CD8-positive, alpha-beta memory T cell (primary cell): ENCODE measurements at regions not wholly inside any gene's neighbourhood (a gene's known extent, or its start where the extent isn't known, plus 50 kb on each side); places are given as distances from the start of the nearest gene placed in this dataset.
A peak's percentile ranks its signal among the peaks of the same experiment; 100 is the strongest.
"Not testable (repeated sequence)": the region's sequence is repeated elsewhere in the genome, so short reads cannot be mapped to it uniquely, and the experiment has no call there.

ENCODE experiments used
- CTCF ChIA-PET: fragments of 350-600 bp; sonication (Branson Sonifier 250); formaldehyde crosslinking; loops from one replicate; lab custom pipeline; 2021; ENCODE audit warnings: antibody characterized with exemption; lab: Charles Lee
- POLR2A ChIA-PET: fragments of 350-600 bp; sonication (Branson Sonifier 250); formaldehyde crosslinking; loops from one replicate; lab custom pipeline; 2021; ENCODE audit warnings: antibody characterized with exemption; lab: Charles Lee
- DNase-seq, 5 donors: peaks; one replicate each; pipeline versions ENCODE4 v3.0.0 to v3.0.0-alpha.2; 2020 to 2022; ENCODE audit warnings: mixed read lengths in 1 of 5
- H3K27ac ChIP-seq: one replicate; pipeline ENCODE4 v1.7.0; 2013; ENCODE audit warnings: low read depth, mild to moderate bottlenecking, low read length, moderate library complexity
- H3K27me3 ChIP-seq: 2 replicates; pipeline ENCODE4 v1.7.0; 2013; ENCODE audit warnings: low read length, mild to moderate bottlenecking; ENCODE audit not compliant: insufficient read depth, poor library complexity, severe bottlenecking
- H3K36me3 ChIP-seq: 2 replicates; pipeline ENCODE4 v1.7.0; 2013; ENCODE audit warnings: mild to moderate bottlenecking, low read length, moderate library complexity; ENCODE audit not compliant: insufficient read depth
- H3K4me1 ChIP-seq: 2 replicates; pipeline ENCODE4 v1.7.0; 2013; ENCODE audit warnings: mild to moderate bottlenecking, low read length, moderate library complexity; ENCODE audit not compliant: insufficient read depth
- H3K4me3 ChIP-seq: 2 replicates; pipeline ENCODE4 v1.7.0; 2013; ENCODE audit warnings: mild to moderate bottlenecking, low read length
- H3K9me3 ChIP-seq: 2 replicates; pipeline ENCODE4 v1.7.0; 2013; ENCODE audit warnings: mild to moderate bottlenecking, low read length
- H3K27ac Mint-ChIP-seq, 8 donors: one replicate each; pipeline ENCODE4 v1.8.0; 2020 to 2021; ENCODE audit warnings: mixed read lengths in 8 of 8, mild to moderate bottlenecking in 6 of 8, inconsistent platforms in 3 of 8, moderate library complexity in 3 of 8
- H3K27me3 Mint-ChIP-seq, 2 donors: one replicate each; pipeline ENCODE4 v1.8.0; 2020 to 2021; ENCODE audit warnings: mixed read lengths in 2 of 2, mild to moderate bottlenecking in 1 of 2, moderate library complexity in 1 of 2
- H3K36me3 Mint-ChIP-seq, 3 donors: one replicate each; pipeline ENCODE4 v1.8.0; 2020 to 2021; ENCODE audit warnings: mixed read lengths in 3 of 3, inconsistent platforms in 1 of 3, mild to moderate bottlenecking in 1 of 3
- H3K4me1 Mint-ChIP-seq, 3 donors: one replicate each; pipeline ENCODE4 v1.8.0; 2020 to 2021; ENCODE audit warnings: mixed read lengths in 3 of 3, inconsistent platforms in 1 of 3, mild to moderate bottlenecking in 1 of 3
- H3K4me3 Mint-ChIP-seq, 7 donors: one replicate each; pipeline ENCODE4 v1.8.0; 2020 to 2021; ENCODE audit warnings: mixed read lengths in 7 of 7, mild to moderate bottlenecking in 6 of 7, moderate library complexity in 4 of 7, inconsistent platforms in 2 of 7
- H3K9me3 Mint-ChIP-seq, 5 donors: one replicate each; pipeline ENCODE4 v1.8.0; 2020 to 2022; ENCODE audit warnings: mixed read lengths in 5 of 5, mild to moderate bottlenecking in 3 of 5, moderate library complexity in 2 of 5, inconsistent platforms in 1 of 5

GRCh38 chr14:28196878-28197277 is 569.7 kb upstream of the FOXG1 start:
- Mint-ChIP-seq H3K36me3 (no peaks in the 10 kb centered on the region), H3K4me3 (no peak overlapping the region), H3K4me1 (no peaks in the 10 kb centered on the region), H3K9me3 (peaks cover 3 to 23% (median 10%) of the 10 kb centered on the region in 5 donors), H3K27ac (no peak overlapping the region), H3K27me3 (no peaks in the 10 kb centered on the region)
- Histone ChIP-seq H3K4me3 (no peak overlapping the region), H3K4me1 (no peaks in the 10 kb centered on the region), H3K36me3 (no peaks in the 10 kb centered on the region), H3K9me3 (no peaks in the 10 kb centered on the region), H3K27ac (no peak overlapping the region), H3K27me3 (no peaks in the 10 kb centered on the region)
- CTCF ChIA-PET = no interaction called here
- no peak for DNase-seq
- POLR2A ChIA-PET = no interaction called here

DNA sequence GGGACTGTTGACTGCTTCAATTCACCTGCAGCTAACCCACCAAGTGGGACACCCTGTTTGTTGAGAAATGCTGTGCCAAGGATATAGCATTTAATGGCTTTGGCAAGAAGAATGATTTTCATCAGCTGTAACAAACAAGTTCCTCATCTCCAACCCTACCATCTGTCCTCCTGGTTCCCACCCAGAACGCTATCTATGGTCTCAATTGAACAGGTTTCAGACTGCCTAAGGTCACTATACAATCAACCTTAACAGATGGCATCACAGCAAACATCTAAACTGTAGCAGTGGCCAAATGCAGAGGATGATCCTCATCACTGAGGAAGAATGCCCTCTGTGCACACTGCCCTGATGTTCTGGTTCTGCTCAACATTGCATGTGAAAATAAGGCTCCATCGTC is 546.2 kb upstream of the FOXG1 start:
- Histone ChIP-seq H3K9me3 (peaks cover 7% of the 10 kb centered on the region), H3K27ac (no peak overlapping the region), H3K36me3 (no peaks in the 10 kb centered on the region), H3K27me3 (no peaks in the 10 kb centered on the region), H3K4me3 (no peak overlapping the region), H3K4me1 (no peaks in the 10 kb centered on the region)
- Mint-ChIP-seq H3K9me3 (peaks cover 2 to 25% (median 18%) of the 10 kb centered on the region in 5 donors), H3K27me3 (no peaks in the 10 kb centered on the region), H3K27ac (no peak overlapping the region), H3K4me1 (no peaks in the 10 kb centered on the region), H3K36me3 (no peaks in the 10 kb centered on the region), H3K4me3 (no peak overlapping the region)
- ChIA-PET CTCF (no interaction called here), POLR2A (no interaction called here)
- no peak for DNase-seq

DNA sequence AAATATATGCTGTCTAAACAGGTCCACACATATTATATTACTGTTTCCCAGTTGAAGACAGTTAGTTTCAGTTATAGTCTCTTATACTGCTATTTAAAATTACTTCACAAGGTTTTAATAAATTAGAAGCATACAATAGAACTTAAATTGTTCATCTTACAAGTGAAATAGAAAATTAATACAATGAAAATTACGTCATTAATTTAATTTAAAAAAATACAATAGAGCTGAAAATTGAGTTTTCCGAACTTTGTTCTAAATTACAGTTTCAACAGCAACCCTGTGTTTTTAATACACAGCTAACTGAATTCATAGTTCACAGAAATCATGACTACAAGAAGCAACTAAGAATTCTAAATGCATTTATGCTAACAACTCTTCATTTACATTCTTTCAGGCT is 525.7 kb upstream of the FOXG1 start:
- no peak overlapping the region for H3K27ac ChIP-seq
- Mint-ChIP-seq H3K36me3 (no peaks in the 10 kb centered on the region), H3K4me1 (no peaks in the 10 kb centered on the region), H3K27ac (no peak overlapping the region), H3K27me3 (no peaks in the 10 kb centered on the region), H3K9me3 (peaks cover 11 to 26% (median 19%) of the 10 kb centered on the region in 5 donors), H3K4me3 (no peak overlapping the region)
- no peak for DNase-seq
- H3K27me3 ChIP-seq = no peaks in the 10 kb centered on the region
- H3K4me3 ChIP-seq = no peak overlapping the region
- H3K36me3 ChIP-seq = no peaks in the 10 kb centered on the region
- ChIA-PET CTCF (no interaction called here), POLR2A (no interaction called here)
- H3K9me3 ChIP-seq = no peaks in the 10 kb centered on the region
- H3K4me1 ChIP-seq = no peaks in the 10 kb centered on the region

DNA sequence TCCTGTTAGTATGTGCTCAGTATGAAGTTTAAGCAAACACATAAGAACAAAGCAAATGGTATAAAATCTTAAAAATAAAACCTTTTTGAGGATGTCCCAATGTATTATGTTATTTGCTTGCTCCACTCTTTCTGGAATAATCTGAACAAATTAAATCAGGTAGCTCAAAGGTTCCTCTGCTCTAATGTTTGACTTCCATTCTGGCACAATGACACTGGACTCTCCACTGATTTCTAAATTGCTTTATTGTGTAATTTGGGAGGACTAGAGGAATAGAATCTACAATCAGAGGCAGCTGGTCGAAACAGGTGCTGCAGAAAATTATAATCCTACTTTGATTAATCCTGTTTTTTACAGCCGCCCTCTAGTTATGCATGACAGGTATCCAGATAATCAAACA is 523.7 kb upstream of the FOXG1 start:
- CTCF ChIA-PET = no interaction called here
- no peak overlapping the region for H3K27ac Mint-ChIP-seq
- no peak for DNase-seq

DNA sequence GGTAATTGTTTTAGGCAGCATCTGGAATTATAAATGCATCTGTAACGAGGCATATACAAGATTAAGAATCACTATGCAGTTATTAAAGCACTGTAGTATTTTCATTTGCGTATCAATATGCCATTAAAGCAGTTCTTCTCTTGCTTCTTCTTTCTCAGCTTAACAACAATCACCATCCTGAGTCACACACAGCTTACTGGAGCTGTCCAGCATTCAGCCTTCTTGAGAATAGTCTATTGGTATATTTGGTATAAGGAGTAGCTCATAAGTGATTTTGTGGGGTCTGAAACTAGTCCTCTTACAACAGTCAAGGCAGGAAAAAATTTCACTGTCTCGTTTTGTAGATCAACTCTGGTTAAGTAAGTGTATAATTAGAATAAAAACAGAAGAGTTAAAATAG is 523.0 kb upstream of the FOXG1 start:
- Mint-ChIP-seq H3K9me3 (peaks cover 11 to 27% (median 14%) of the 10 kb centered on the region in 5 donors), H3K27me3 (no peaks in the 10 kb centered on the region), H3K27ac (no peak overlapping the region), H3K4me3 (no peak overlapping the region), H3K4me1 (no peaks in the 10 kb centered on the region), H3K36me3 (no peaks in the 10 kb centered on the region)
- no peak overlapping the region for H3K27ac ChIP-seq
- CTCF ChIA-PET = no interaction called here
- H3K9me3 ChIP-seq = no peaks in the 10 kb centered on the region
- no peaks in the 10 kb centered on the region for H3K4me1 ChIP-seq
- POLR2A ChIA-PET = no interaction called here
- no peaks in the 10 kb centered on the region for H3K27me3 ChIP-seq
- H3K36me3 ChIP-seq = no peaks in the 10 kb centered on the region
- no peak overlapping the region for H3K4me3 ChIP-seq
- DNase-seq = no peak

More for the DNA sequence above, 523.7 kb upstream of the FOXG1 start:
- H3K4me3 ChIP-seq = no peak overlapping the region
- H3K27me3 ChIP-seq = no peaks in the 10 kb centered on the region
- no peak overlapping the region for H3K27ac ChIP-seq
- Mint-ChIP-seq H3K4me3 (no peak overlapping the region), H3K9me3 (peaks cover 11 to 24% (median 14%) of the 10 kb centered on the region in 5 donors), H3K4me1 (no peaks in the 10 kb centered on the region), H3K27me3 (no peaks in the 10 kb centered on the region), H3K36me3 (no peaks in the 10 kb centered on the region)
- no peaks in the 10 kb centered on the region for H3K9me3 ChIP-seq
- no peaks in the 10 kb centered on the region for H3K36me3 ChIP-seq
- H3K4me1 ChIP-seq = no peaks in the 10 kb centered on the region
- POLR2A ChIA-PET = no interaction called here

DNA sequence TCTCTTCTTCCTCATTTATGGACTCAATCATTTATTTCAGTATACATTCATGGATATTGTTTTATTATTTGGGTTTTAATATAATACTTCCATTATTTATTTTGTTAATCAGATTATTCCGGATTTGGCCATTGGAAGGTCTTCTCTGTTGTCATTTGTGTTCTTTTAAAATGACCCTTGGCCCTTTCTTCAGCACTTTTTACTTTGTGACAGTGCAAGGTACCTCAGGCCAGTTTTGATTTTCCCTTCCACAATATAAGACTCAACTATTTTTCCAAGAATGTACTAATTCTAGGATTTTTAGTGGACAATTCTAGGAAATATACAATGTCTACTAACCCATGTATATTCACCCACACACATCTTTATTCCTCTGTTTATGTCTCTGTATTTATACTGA is 521.4 kb upstream of the FOXG1 start:
- Mint-ChIP-seq H3K4me1 (no peaks in the 10 kb centered on the region), H3K36me3 (no peaks in the 10 kb centered on the region), H3K27me3 (no peaks in the 10 kb centered on the region), H3K4me3 (no peak overlapping the region), H3K27ac (peak overlapping the region in 1 of 8 donors; percentile 12), H3K9me3 (peaks cover 8 to 29% (median 16%) of the 10 kb centered on the region in 5 donors)
- no peak for DNase-seq
- H3K9me3 ChIP-seq = peaks cover 5% of the 10 kb centered on the region
- no peak overlapping the region for H3K4me3 ChIP-seq
- H3K36me3 ChIP-seq = no peaks in the 10 kb centered on the region
- ChIA-PET CTCF (no interaction called here), POLR2A (no interaction called here)
- no peak overlapping the region for H3K27ac ChIP-seq
- no peaks in the 10 kb centered on the region for H3K27me3 ChIP-seq
- no peaks in the 10 kb centered on the region for H3K4me1 ChIP-seq

DNA sequence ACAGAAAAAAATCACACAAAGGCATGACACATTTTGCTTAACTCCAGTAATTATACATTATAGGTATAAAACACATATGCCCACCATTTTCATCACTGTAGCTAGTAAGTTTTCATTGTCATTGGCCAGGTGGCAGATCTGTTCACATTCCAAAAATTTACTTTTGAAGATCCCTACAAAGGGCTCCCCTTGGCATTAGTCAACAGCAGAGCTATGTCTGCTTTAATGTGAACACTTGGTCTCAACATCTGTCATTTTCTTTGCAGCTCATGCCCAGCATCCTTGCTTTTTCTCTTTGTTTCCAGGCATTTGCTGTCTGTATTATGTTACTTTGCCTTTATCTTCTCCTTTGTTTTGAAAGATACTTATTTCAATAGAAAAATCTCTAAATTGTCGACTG is 519.1 kb upstream of the FOXG1 start:
- Mint-ChIP-seq H3K9me3 (peaks cover 12 to 33% (median 19%) of the 10 kb centered on the region in 5 donors), H3K4me1 (no peaks in the 10 kb centered on the region), H3K4me3 (no peak overlapping the region), H3K27ac (no peak overlapping the region), H3K27me3 (no peaks in the 10 kb centered on the region), H3K36me3 (no peaks in the 10 kb centered on the region)
- no peak overlapping the region for H3K4me3 ChIP-seq
- no peaks in the 10 kb centered on the region for H3K27me3 ChIP-seq
- no peak for DNase-seq
- ChIA-PET POLR2A (no interaction called here), CTCF (no interaction called here)
- no peaks in the 10 kb centered on the region for H3K36me3 ChIP-seq
- H3K9me3 ChIP-seq = peaks cover 5% of the 10 kb centered on the region
- H3K4me1 ChIP-seq = no peaks in the 10 kb centered on the region
- no peak overlapping the region for H3K27ac ChIP-seq

DNA sequence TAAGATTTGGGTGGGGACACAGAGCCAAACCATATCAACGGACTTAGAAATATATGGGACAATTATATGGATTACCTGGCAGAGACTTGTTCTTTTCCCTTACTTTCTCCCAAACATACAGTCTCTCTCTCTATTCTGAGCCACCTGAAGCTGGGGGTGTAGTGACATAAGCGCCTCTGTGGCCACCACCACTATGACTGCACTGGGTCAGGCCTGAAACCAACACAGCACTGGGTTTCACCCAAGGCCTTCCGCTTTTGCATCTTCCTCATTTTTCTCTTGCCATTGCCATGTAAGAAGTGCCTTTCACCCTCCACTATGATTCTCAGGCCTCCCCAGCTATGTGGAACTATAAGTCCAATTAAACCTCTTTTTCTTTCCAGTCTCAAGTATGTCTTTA is 514.5 kb upstream of the FOXG1 start:
- POLR2A ChIA-PET, H3K4me1 Mint-ChIP-seq, DNase-seq: not testable (repeated sequence)

GRCh38 chr14:28254768-28255167 is 511.8 kb upstream of the FOXG1 start:
- H3K27me3 Mint-ChIP-seq = no peaks in the 10 kb centered on the region
- H3K9me3 Mint-ChIP-seq = peaks cover 13 to 30% (median 23%) of the 10 kb centered on the region in 5 donors
- no peaks in the 10 kb centered on the region for H3K4me1 ChIP-seq
- H3K27ac Mint-ChIP-seq = no peak overlapping the region
- ChIA-PET POLR2A (no interaction called here), CTCF (no interaction called here)
- no peak overlapping the region for H3K27ac ChIP-seq
- H3K36me3 ChIP-seq = no peaks in the 10 kb centered on the region
- H3K4me3 ChIP-seq = no peak overlapping the region
- no peak for DNase-seq
- H3K9me3 ChIP-seq = no peaks in the 10 kb centered on the region
- H3K36me3 Mint-ChIP-seq = no peaks in the 10 kb centered on the region
- H3K4me1 Mint-ChIP-seq = no peaks in the 10 kb centered on the region
- H3K4me3 Mint-ChIP-seq = no peak overlapping the region
- H3K27me3 ChIP-seq = no peaks in the 10 kb centered on the region

More for the DNA sequence above, 514.5 kb upstream of the FOXG1 start:
- H3K4me3 ChIP-seq, H3K36me3 Mint-ChIP-seq, H3K27me3 Mint-ChIP-seq, H3K36me3 ChIP-seq, H3K9me3 ChIP-seq, H3K27ac Mint-ChIP-seq, H3K27ac ChIP-seq, H3K4me1 ChIP-seq, H3K27me3 ChIP-seq, CTCF ChIA-PET, H3K4me3 Mint-ChIP-seq: not testable (repeated sequence)
- H3K9me3 Mint-ChIP-seq = peaks cover 18 to 45% (median 28%) of the 10 kb centered on the region in 5 donors
